CD14-positive monocyte (primary cell): ENCODE measurements at regions not wholly inside any gene's neighbourhood (a gene's known extent, or its start where the extent isn't known, plus 50 kb on each side); places are given as distances from the start of the nearest gene placed in this dataset.
"Not testable (repeated sequence)": the region's sequence is repeated elsewhere in the genome, so short reads cannot be mapped to it uniquely, and the experiment has no call there.

Source experiments
- DNase-seq, 3 donors: peaks; one replicate each; pipeline ENCODE4 v3.0.0-alpha.2; 2011 to 2022
- H2AFZ ChIP-seq: 2 replicates; pipeline ENCODE4 v1.6.0; 2012; ENCODE audit warnings: mild to moderate bottlenecking, low read depth, low read length, inconsistent platforms; ENCODE audit not compliant: insufficient read depth, poor library complexity, severe bottlenecking
- H3K27ac ChIP-seq, 2 donors: 1 replicate in 1 of 2; 2 replicates in 1 of 2; pipeline ENCODE4 v1.5.1; 2012 to 2013; ENCODE audit warnings: low read length in 2 of 2, control low read depth in 1 of 2, inconsistent platforms in 1 of 2, low read depth in 1 of 2, mild to moderate bottlenecking in 1 of 2
- H3K27me3 ChIP-seq, 2 donors: one replicate each; pipeline versions ENCODE4 v1.6.0 to v1.6.1; 2011 to 2013; ENCODE audit warnings: low read length in 2 of 2; ENCODE audit not compliant: control insufficient read depth in 2 of 2, insufficient read depth in 2 of 2
- H3K36me3 ChIP-seq, 2 donors: replicated peaks in 1 of 2; 1 replicate in 1 of 2; 2 replicates in 1 of 2; pipeline versions ENCODE4 v1.5.1 to v1.6.1; 2012 to 2013; ENCODE audit warnings: low read length in 2 of 2, control low read depth in 1 of 2, inconsistent platforms in 1 of 2, mild to moderate bottlenecking in 1 of 2; ENCODE audit not compliant: insufficient read depth in 2 of 2, control insufficient read depth in 1 of 2
- H3K4me1 ChIP-seq, 2 donors: 1 replicate in 1 of 2; 2 replicates in 1 of 2; pipeline versions ENCODE4 v1.5.1 to v1.6.1; 2012 to 2013; ENCODE audit warnings: low read length in 2 of 2, control low read depth in 1 of 2, inconsistent platforms in 1 of 2, mild to moderate bottlenecking in 1 of 2, moderate library complexity in 1 of 2; ENCODE audit not compliant: insufficient read depth in 2 of 2, control insufficient read depth in 1 of 2
- H3K4me2 ChIP-seq: replicated peaks from 2 replicates; pipeline ENCODE3; 2012; ENCODE audit warnings: low read length, moderate library complexity, mild to moderate bottlenecking; ENCODE audit not compliant: poor library complexity, severe bottlenecking; ENCODE audit errors: extremely low read depth
- H3K4me3 ChIP-seq, 3 experiments: fragments of 200-600 bp in 1 of 3; sonication (generic) in 1 of 3; replicated peaks in 1 of 3; 1 replicate in 2 of 3; 2 replicates in 1 of 3; pipeline ENCODE4 v1.5.1; 2011 to 2013; ENCODE audit warnings: low read length in 3 of 3, mild to moderate bottlenecking in 3 of 3, control low read depth in 2 of 3, low read depth in 2 of 3, inconsistent platforms in 1 of 3, moderate library complexity in 1 of 3
- H3K79me2 ChIP-seq: 2 replicates; pipeline ENCODE4 v1.6.0; 2012; ENCODE audit warnings: mild to moderate bottlenecking, control low read depth, inconsistent platforms, low read length, moderate library complexity; ENCODE audit not compliant: insufficient read depth
- H3K9ac ChIP-seq: 2 replicates; pipeline ENCODE4 v1.6.0; 2017; ENCODE audit warnings: low read length, mild to moderate bottlenecking; ENCODE audit not compliant: insufficient read depth, poor library complexity, severe bottlenecking
- H3K9me3 ChIP-seq, 2 donors: replicated peaks in 1 of 2; 1 replicate in 1 of 2; 2 replicates in 1 of 2; pipeline versions ENCODE4 v1.5.1 to v1.6.1; 2012 to 2013; ENCODE audit warnings: low read length in 2 of 2, control low read depth in 1 of 2; ENCODE audit not compliant: control insufficient read depth in 1 of 2, insufficient read depth in 1 of 2
- H4K20me1 ChIP-seq: 2 replicates; pipeline ENCODE4 v1.6.0; 2012; ENCODE audit warnings: mild to moderate bottlenecking, low read length, control low read depth, moderate library complexity; ENCODE audit not compliant: insufficient read depth
- H3K27ac Mint-ChIP-seq, 7 donors: one replicate each; pipeline ENCODE4 v1.8.0; 2020; ENCODE audit warnings: mild to moderate bottlenecking in 7 of 7, mixed read lengths in 7 of 7, moderate library complexity in 6 of 7, inconsistent platforms in 2 of 7
- H3K27me3 Mint-ChIP-seq, 3 donors: one replicate each; pipeline ENCODE4 v1.8.0; 2021 to 2022; ENCODE audit warnings: low read depth in 3 of 3, mild to moderate bottlenecking in 3 of 3, mixed read lengths in 3 of 3, moderate library complexity in 3 of 3, inconsistent platforms in 1 of 3
- H3K36me3 Mint-ChIP-seq, 2 donors: one replicate each; pipeline ENCODE4 v1.8.0; 2020; ENCODE audit warnings: mixed read lengths in 2 of 2, inconsistent platforms in 1 of 2, mild to moderate bottlenecking in 1 of 2
- H3K4me1 Mint-ChIP-seq: one replicate; pipeline ENCODE4 v1.8.0; 2020; ENCODE audit warnings: mild to moderate bottlenecking, mixed read lengths
- H3K4me3 Mint-ChIP-seq, 2 donors: one replicate each; pipeline ENCODE4 v1.8.0; 2020; ENCODE audit warnings: mild to moderate bottlenecking in 2 of 2, mixed read lengths in 2 of 2, moderate library complexity in 1 of 2
- H3K9me3 Mint-ChIP-seq, 7 donors: one replicate each; pipeline ENCODE4 v1.8.0; 2020 to 2022; ENCODE audit warnings: mixed read lengths in 7 of 7, mild to moderate bottlenecking in 6 of 7, moderate library complexity in 6 of 7, inconsistent platforms in 2 of 7
- CTCF ChIP-seq: fragments of 200-600 bp; IDR thresholded peaks from one replicate; pipeline ENCODE4 v1.8.0; 2022; ENCODE audit warnings: antibody characterized with exemption, mild to moderate bottlenecking
- WGBS: methylation state at CpG from one replicate; pipeline ENCODE4 v1.1.5; 2013; ENCODE audit warnings: missing lambda C conversion rate; ENCODE audit not compliant: insufficient coverage; 5-methylcytosine and 5-hydroxymethylcytosine counted together
- intact Hi-C, 2 donors: fragments of 100-400 bp; cut with micrococcal nuclease; formaldehyde crosslinking; loops; one replicate each; pipeline versions ENCODE4 v1.15.0 to v1.15.1; 2023

GRCh38 chrX:73977542-73978169 lies 125.1 kb upstream of the XIST start:
- peaks cover 28% of the 10 kb centered on the region for H4K20me1 ChIP-seq
- Mint-ChIP-seq H3K36me3 (peaks cover 0 to 33% of the 10 kb centered on the region in 2 donors), H3K9me3 (no peaks in the 10 kb centered on the region), H3K4me1 (peaks cover 5% of the 10 kb centered on the region), H3K4me3 (no peak overlapping the region), H3K27ac (no peak overlapping the region), H3K27me3 (no peaks in the 10 kb centered on the region)
- no peak overlapping the region for H3K9ac ChIP-seq
- no peak overlapping the region for H3K4me3 ChIP-seq
- H3K27me3 ChIP-seq = no peaks in the 10 kb centered on the region
- H3K27ac ChIP-seq = no peak overlapping the region
- no CpG with 5 or more reads among the region's 8 CpGs for WGBS
- peaks cover 0 to 3% of the 10 kb centered on the region in 2 donors for H3K4me1 ChIP-seq
- peaks cover 71% of the 10 kb centered on the region for H3K79me2 ChIP-seq
- DNase-seq = no peak
- TF ChIP-seq CTCF = no peak
- H3K4me2 ChIP-seq = no peak overlapping the region
- peaks cover 0 to 4% of the 10 kb centered on the region in 2 donors for H3K36me3 ChIP-seq
- no peaks in the 10 kb centered on the region for H3K9me3 ChIP-seq
- H2AFZ ChIP-seq = no peak overlapping the region
- intact Hi-C loops = no loop called here

- peaks cover 45% of the 10 kb centered on the region for H4K20me1 ChIP-seq
- peaks cover 10 to 75% of the 10 kb centered on the region in 2 donors for H3K36me3 ChIP-seq
- WGBS = 95% methylated on average over 8 of the region's 22 CpGs
- H3K4me2 ChIP-seq, H3K27ac Mint-ChIP-seq, H3K4me3 ChIP-seq, H2AFZ ChIP-seq, H3K27me3 ChIP-seq, H3K9me3 Mint-ChIP-seq, H3K9me3 ChIP-seq, H3K4me1 Mint-ChIP-seq, H3K27me3 Mint-ChIP-seq, DNase-seq, intact Hi-C loops, H3K4me1 ChIP-seq, H3K27ac ChIP-seq, H3K4me3 Mint-ChIP-seq, H3K9ac ChIP-seq: not testable (repeated sequence)
- H3K36me3 Mint-ChIP-seq = peaks cover 12 to 61% of the 10 kb centered on the region in 2 donors
- peaks cover 65% of the 10 kb centered on the region for H3K79me2 ChIP-seq
Measured at GRCh38 chrX:73967461-73967860, 114.9 kb upstream of the XIST start.
